DMS53 (cell line): ENCODE measurements at regions not wholly inside any gene's neighbourhood (a gene's known extent, or its start where the extent isn't known, plus 50 kb on each side); places are given as distances from the start of the nearest gene placed in this dataset.

Source experiments
- DNase-seq: peaks from one replicate; lab custom pipeline; 2025; lab: John Stamatoyannopoulos, UW

DNA sequence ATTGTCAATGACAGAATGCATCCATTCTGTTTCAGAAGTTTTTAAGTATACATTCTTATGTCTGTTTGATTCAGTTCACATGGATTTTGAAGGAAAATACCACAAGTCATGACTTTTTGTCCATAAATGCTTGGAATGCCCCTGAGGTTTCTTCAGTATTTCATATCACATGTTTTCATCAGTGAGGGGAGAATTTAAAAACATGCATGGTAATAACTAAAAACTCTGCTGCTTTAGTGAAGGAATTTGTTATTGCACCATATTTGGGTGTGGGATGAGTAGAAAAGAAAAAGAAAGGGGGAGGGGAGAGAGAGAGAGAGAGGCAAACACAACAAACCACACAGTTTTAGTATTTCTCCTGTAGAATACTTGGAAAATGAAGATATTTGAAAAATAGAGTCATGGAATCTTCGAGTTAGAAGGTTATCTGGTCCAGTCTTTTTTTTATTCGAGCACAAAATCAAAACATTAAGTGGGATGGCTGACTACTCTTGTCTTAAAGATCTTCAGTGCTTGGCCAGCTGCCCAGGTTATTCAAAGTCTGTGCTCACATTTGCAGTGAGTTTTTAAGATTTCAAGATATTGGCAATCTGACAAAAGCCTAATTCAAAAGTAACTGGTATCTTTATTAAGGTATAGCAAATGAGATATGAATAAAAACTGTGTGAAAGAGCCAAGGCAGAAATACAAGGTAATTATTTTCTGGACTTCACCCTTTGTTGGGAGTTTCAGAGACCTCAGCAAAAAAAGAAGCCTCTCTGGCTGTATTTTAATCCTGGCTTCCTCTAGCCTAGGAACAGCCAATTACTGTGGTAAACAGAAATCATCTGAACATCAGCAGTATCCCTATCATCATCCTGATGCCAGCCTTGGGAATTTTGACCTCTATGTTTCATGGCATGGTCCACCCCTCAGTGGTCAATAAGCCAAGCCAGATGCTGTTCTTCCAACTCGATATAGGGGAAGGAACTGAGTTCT lies 687.9 kb upstream of the CITED2 start:
- no peak for DNase-seq

DNA sequence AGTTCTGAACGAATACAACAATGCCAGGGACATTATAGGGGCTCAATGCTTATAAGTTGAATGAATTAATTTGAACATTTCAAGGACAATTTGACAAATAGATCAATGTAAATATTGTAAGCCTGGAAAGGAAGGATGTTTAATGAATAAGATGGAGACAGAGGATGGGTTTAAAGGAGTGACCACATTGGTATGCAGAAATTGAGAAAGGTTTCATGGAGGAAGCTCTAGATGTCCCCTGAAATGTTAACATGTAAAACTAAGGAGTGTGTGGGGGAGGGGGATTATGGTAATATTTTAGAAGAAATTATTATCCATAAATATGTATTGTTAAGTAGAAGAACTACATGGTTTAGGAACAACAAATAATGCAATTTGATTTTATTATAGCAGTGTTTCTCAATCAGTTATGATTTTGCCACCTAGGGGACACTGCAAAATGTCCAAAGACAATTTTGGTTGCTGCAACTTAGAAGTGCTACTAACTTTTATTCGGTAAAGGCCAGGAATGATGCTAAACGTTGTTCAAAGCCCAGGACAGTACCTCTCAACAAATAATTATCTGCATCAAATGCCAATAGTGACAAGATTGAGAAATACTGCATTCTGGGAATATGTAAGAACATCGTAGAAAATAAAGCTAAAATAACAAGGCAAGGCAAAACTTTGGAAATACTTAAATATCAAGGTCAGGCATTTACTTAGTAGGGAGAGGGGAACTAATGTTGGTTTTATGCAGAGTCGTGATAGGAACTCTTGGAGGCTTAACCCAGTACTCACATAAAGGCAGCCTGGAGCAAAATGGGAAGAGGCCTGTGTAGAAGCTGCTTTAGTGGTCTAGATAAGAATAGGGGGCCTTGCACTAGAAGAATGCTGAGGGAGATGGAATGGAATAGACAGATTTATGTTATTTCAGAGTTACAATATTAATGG lies 686.9 kb upstream of the CITED2 start:
- no peak for DNase-seq

DNA sequence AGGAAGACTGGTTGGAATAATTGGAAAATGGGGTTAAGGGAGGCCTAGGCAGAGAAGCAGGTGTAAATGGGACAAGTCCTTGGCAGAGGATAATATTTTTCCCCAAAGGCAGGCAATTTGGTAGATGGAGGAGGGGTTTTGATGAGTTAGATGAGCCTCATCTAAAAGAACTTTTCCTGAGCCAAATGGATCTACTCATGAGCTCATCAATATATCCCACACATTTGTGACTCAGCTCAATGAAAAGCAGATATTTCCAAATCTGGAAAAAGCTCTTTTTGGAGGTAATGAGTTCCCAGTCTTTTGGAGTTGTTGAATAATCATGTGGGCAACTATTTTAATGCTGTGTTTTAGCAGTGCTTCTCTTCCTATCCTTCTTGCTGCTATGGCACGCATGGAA lies 685.5 kb upstream of the CITED2 start:
- DNase-seq = no peak

DNA sequence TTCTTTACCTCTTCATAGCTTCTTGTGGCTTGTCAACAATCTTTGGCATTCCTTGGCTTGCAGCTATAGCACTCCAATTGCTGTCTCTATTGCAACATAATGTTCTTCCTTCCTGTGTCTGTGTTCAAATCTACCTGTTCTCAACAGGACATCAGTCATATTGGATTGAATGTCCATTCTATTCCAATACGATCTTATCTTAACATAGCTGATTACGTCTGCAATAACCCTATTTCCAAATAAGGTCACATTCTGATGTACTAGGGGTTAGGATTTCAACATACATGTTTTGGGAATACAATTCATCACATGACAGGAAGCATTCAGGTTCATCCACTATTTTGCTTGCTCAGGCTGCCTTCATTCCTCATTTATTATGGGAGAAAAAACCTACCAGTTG lies 684.4 kb upstream of the CITED2 start:
- no peak for DNase-seq

DNA sequence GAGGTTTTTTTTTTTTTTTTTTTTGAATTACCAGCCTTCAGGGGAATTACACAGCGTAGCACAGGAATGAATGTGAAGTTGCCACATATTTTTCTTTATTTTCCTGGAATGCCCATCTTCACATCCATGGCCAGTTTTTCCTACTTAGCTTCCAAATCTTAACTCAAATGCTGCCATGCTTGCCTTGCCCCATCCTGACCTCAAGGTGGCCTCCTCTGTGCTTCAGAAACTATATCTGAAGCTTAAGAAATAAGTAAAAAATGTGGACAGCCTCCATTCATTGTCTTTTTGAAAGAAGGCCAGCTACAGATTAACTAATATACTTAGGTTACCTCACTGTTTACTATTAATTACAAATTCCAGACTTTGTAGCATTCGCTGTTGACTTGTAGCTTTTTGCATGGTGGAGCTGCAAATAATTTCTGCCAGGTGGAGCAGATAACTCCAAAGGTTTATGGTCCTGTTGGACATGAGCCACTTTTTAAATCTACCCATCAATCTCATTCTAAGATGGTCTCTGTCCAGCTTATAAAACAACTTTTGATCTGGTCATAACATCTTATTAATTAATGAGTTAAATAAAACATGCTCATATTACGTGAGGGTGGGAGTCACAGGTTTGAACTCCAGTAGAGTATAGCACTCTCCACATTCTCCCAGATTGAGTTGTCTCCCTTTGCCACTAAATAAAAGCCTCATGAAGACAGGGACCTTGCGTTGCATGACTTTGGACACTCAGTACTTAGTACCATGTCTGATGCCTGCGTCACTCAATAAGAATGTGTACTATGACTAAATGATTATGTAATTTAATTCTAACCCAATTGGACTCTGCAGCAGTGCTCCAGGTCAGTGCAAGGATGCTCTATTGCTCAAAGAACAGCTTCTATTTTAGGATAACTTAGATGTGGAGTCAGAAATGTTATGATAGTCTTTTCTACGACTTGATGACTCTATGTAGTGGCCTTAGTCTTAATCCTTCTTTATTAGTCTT lies 678.6 kb upstream of the CITED2 start:
- peak; percentile 30 for DNase-seq

DNA sequence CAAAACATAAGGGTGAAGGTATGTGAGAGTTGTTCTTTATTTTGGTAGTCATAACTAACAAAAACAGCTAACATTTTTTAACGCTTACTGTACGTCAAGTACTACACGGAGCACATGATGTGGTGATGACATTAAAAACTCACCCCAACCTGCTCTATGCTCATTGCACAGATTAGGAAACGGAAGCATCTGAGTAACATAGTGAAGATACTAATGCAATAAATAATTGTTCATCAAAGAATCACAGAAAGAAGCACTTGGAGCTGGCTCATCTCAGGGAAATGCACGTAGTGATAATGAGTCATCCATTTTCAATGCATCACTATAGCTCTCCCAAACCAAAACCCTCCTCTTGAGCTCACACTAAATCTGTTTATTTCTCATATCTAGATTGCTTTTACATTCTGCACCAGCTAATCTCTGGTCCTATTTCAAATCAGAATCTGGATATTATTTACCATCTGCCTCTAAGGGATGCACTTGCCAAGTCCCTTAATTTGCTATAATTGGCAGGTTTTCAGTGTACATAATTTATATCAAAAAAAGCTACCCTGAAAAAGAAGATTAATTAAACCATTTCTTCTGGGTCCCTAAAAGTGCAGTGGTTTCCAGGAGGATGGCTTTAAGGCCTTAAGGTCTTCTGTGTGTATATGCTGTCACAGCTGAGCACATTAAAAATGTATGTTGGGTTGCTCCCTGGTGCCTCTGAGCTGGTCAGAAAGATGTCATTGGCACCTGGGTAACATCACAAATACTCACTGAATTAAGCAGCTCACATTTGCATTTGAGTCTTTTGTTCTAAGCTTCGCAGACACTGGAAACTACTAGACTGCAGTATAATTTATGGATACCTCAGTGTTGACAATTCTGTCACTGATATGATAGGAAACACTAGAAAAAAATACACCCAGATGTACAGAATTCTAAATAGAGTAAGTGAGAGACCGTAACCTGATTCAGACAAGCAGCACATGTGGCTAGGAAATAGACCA lies 677.4 kb upstream of the CITED2 start:
- DNase-seq = no peak

DNA sequence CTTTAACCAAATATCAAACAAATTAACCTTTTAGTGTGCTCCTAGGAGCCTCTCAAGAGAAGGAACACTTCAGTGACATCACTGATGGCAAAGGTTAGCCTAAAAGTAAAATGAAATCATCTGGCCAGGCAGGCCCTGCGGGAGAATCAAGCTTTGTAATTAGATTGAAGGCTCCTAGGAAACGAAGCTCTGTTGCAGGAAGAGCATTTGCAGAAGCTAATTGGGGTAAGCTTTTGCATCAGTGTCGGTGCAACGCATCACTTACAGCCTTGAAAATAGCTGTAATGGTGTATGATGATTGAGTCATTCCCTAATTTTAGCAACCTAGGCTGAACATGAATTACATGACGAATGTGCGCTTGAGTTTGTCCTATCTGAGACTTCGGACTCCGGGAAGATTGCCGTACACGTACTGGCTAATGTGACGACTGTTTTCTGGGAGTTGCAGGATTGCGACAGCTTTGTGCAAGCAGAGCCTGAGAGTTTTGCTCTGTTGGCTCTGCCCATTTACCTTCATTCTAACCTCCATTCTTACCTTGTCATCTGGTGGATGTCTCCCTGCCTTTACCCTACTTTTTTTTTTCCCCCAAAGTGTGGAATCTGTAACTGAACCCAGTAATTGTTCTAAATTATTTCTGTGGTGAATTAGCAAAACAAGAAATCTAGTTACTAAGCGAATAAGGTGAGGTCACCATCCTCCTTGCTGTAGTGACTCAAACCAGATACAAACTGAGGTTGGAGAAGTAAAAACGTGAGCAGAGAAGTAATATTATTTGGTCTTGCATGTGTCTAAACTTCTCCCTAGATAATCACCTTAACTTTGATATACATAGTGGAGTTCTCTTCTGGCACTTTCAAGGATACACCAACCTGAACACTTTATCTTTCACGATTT lies 675.9 kb upstream of the CITED2 start:
- DNase-seq = no peak

DNA sequence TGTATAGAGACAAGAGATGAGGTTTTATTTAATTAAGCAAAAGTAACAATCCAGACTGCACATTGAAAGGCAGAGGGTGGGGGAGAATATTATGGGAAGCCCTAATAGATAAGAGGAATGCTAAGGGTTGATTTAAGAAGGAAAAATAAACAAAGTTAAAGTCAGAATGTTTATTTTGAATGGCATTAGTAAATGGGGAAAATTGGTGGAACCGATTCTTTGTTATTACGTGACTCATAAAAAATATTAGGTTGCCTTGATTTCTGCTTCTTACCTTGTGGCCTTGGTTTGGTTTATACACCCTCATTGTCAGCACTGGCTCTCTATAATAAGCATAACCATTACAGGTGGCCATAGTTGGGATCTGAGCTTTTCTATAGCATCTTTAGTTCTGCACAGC lies 674.8 kb upstream of the CITED2 start:
- no peak for DNase-seq

DNA sequence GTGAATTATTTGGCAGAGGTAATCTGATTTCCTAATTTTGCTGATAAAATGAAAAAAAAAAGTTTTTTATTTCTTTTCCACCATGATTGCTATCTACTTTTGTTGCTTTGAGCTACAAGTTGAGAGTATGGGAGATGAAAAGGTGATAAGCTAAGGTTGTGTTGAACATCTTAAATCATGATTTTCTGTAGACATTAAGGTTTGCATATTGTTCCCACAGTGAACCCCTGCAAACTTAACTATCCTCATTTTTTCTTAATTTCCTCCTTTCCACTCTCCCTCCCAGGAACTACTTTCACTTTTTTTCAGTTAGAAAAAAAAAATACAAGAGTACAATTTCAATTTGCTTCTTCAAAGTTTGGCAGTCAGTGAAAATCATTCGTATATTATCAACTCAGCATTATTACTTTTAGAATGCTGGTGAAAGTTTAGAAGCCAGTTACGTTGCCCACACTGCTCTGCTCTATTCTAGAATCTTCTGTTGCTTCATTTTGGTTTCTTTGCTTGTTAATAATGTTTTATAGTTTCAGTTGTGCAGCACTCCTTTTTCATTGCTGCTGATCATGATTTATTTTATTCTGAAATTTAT lies 673.8 kb upstream of the CITED2 start:
- DNase-seq = no peak

DNA sequence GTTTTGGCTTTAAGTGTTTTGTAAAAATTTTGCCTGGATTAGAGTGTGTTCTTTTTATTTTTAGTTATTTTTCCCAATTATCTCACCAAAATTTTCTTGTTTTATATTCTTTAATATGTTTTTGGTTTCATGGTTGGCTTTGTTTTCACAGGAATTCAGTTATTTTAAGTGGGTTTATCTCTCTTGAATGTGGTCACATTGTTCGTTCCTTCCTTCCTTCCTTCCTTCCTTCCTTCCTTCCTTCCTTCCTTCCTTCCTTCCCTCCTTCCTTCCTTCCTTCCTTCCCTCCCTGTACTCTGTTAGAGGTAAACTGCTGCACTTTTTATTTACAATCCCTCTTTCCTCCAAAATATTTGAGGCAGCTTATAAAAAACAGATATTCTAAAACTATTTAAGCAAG lies 672.9 kb upstream of the CITED2 start:
- no peak for DNase-seq

DNA sequence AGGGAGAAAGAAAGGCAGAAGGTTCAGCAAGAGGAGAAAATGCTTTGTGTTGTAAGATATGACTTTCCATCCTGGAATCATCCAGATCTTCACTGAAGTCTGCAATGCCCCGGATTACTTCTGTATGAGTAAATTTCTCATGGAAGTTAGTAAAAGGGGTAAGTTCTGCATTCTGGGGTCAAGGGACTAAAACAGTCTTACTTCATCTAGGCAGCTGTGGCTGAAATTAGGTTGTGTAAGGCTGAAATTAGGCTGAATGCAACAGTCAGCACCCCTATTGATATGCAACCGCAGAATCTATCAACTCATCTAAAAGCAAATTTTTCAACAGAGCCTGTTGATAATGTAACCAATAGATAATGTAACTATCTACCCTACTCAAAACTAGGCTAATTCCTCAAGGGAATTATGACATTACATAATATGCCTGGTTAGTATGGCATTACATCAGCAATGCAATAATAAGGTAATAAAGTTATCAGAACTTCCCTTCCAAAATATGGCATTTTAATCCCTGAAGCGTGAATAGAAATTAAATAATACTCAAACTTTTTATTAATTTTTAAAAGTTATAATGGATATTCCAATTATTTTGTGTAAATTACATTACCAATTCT lies 671.7 kb upstream of the CITED2 start:
- DNase-seq = no peak

DNA sequence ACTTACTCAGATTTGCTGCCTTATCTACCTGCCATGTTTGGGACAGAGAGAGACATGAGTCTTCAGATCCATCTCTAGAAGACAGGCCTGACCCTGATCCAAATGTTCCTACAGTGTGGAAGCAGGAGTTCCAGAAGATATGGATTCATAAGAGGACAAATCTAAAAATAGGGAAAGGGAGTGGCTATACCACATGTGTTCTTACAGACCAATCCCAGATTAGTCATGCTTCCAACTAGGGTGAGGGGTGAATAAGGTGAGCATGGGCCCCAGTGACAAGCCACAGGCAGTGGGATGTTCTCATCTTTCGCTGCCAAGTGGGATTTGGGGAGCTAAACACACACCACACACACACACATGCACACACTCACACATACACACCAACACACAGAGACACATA lies 670.7 kb upstream of the CITED2 start:
- DNase-seq = no peak

DNA sequence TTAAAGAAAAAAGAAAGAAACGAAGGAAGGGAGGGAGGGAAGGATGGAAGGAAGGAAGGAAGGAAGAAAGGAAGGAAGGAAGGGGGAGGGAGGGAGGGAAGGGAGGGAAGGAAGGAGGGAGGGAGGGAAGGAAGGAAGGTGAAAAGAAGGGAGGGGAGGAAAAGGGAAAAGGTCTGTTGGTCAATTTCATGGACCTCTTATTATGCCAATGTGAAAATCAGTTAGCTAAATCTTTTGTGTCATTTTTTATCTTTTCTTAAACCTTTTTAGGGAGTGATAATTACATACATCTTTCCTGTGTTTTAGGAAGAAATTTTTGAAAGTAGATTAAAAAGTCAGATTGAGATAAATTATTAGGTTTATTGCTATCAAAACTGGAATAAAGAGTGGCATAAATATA lies 670.2 kb upstream of the CITED2 start:
- DNase-seq = no peak

DNA sequence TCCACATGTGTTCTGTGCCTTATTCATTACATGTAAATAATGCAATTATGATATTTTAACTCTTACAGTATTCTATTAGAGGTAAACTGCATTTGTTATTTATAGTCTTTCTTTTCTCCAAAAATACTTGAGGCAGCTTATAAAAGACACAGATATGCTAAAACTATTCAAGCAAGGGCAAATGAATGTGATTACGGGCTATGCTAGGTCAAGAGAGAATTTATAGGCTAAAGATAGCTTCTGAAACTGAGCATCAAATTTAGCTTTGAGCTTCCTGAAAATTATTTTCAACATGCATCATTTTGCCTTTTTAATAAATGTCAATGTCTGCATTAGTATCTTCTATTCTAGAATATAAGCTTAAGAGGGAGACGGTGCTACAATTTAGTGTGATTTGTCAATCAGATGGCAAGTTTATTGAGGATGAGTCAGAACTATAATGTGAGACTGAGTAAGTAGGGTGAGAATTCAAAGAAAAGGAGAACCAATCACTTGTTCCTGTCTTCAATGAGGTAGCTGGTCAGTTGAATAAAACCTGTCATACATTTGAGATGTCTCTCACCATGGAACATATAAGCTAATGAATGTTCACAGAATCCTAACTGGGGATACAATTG lies 669.4 kb upstream of the CITED2 start:
- DNase-seq = no peak

DNA sequence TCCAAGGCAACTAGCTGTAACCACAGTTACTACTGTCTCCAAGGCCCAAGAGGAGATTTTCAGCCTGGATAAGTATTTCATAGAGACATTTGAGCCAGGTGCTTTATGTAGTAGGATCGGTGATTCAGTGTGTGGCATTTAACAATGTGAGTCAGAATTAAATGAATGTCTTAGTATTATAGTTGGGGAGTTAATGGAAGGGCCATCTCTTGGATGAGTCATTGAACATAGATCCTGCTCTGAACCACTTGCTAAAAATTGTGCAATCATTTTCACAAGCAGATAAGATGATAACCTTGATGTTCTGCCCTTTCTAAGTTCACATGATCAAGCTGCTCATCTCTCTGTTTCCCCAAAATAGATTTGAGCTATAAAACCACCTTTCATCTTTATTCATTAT lies 668.9 kb upstream of the CITED2 start:
- peak; percentile 46 for DNase-seq

DNA sequence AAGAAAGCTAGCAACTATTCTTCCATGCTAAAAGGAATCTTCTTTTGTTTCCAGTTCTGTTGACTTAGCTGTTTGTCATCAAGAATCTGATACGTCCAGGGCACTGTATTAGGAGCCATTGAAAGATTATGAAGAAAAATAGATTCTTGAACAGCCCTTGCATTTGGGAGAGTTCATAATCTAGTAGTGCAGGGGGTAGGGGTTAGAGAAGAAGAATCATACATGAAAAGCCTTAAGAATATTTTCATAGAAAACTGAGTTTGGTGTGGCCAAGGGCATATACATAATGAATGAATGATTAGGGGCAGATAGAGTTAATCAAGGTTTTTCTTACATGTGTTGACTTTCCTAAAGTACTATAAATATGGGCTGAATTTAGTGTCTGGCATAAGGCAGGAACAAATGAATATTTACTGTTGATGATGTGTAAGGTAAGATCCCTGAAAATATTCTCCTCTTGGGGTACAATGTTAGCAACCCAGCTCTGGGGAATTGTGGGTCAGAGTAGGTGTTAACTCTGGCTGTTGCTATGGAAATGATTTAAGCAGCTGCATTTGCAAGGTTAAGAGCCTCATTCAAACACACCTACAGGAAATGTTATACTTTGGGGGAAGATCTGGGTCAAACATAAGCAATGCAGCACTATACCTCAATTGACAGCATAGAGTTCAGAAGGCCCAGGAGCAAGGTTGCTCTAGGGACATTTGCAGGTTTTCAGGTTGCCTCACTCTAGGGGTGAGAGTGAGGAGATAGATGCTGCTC lies 667.3 kb upstream of the CITED2 start:
- DNase-seq = peak; percentile 59

DNA sequence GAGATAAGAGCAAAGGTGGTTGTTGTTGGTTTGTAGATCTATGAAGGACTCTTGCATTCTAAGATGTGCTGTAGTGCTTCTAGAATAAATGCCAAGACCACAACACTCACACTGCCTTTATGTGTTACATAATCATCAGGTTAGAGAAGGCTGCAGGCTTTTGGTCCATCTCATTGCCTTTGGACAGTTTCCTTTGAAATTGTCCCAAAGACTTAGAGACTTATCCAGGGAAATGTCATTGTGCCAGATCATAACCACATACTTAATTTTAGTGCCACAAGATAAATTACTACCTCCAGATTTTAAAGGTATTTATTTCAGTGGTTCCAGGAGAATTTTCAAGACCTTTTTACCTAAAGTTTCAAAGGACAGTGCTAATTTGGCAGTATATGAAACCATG lies 666.6 kb upstream of the CITED2 start:
- no peak for DNase-seq
